K562 (cell line): ENCODE measurements at regions not wholly inside any gene's neighbourhood (a gene's known extent, or its start where the extent isn't known, plus 50 kb on each side); places are given as distances from the start of the nearest gene placed in this dataset.

Experiments
- ATAC-seq: fragments of 200-7000 bp; cut with Tn5 transposase; 3 replicates; pipeline ENCODE4 v1.9.1; 2020; ENCODE audit warnings: moderate library complexity
- BruUV-seq: library from RNA; stranded (reverse); fragments of 400-500 nt; replicated peaks from 2 replicates; lab custom pipeline; 2021; lab: Mats Ljungman, UMichigan
- CTCF ChIA-PET: fragments of 300-600 bp; formaldehyde crosslinking; extraction: SDS; loops from one replicate; lab custom pipeline; 2021; ENCODE audit warnings: low intra/inter-chr PET ratio; lab: Yijun Ruan, JAX
- POLR2A ChIA-PET: fragments of 300-600, 350-650 bp; sonication (Branson Sonifier 250); formaldehyde crosslinking; extraction: SDS; loops from one replicate; lab custom pipeline; 2021; ENCODE audit warnings: antibody characterized with exemption, inconsistent platforms; lab: Yijun Ruan, JAX
- DNase-seq, 4 experiments: peaks; one replicate each; pipeline versions ENCODE4 v3.0.0 to v3.0.0-alpha.2; 2011 to 2018; ENCODE audit warnings: low spot score in 3 of 4, mixed read lengths in 3 of 4; ENCODE audit errors: extremely low read depth in 1 of 4
- FAIRE-seq: peaks from 2 replicates; lab custom pipeline; 2011; peaks lifted over from hg19 to GRCh38; lab: Jason Lieb, UNC
- H2AFZ ChIP-seq: 2 replicates; pipeline ENCODE4 v1.6.0; 2011; ENCODE audit warnings: low read depth, low read length, control low read depth, inconsistent platforms
- H3K27ac ChIP-seq: fragments of 200-600 bp; 3 replicates; pipeline ENCODE4 v1.8.0; 2011; ENCODE audit warnings: low read depth, mild to moderate bottlenecking, control low read depth, inconsistent platforms, low read length, moderate library complexity, mixed read lengths; ENCODE audit errors: extremely low read depth
- H3K27me3 ChIP-seq, 2 experiments: fragments of 300-600 bp in 1 of 2; 2 replicates in 1 of 2; 3 replicates in 1 of 2; pipeline versions ENCODE4 v1.6.0 to v1.8.0; 2011; ENCODE audit warnings: inconsistent platforms in 2 of 2, low read length in 2 of 2, mild to moderate bottlenecking in 1 of 2, mixed read lengths in 1 of 2, moderate library complexity in 1 of 2; ENCODE audit not compliant: control insufficient read depth in 2 of 2, insufficient read depth in 2 of 2
- H3K36me3 ChIP-seq: fragments of 300-600 bp; 3 replicates; pipeline ENCODE4 v1.8.0; 2011; ENCODE audit warnings: mild to moderate bottlenecking, low read length, inconsistent platforms; ENCODE audit not compliant: control insufficient read depth, insufficient read depth
- H3K4me1 ChIP-seq, 2 experiments: fragments of 200-600 bp in 1 of 2; replicated peaks in 1 of 2; 2 replicates in 1 of 2; 3 replicates in 1 of 2; pipeline versions ENCODE4 v1.5.1 to v1.8.0; 2011; ENCODE audit warnings: inconsistent platforms in 2 of 2, low read length in 2 of 2, mild to moderate bottlenecking in 1 of 2, mixed read lengths in 1 of 2, moderate library complexity in 1 of 2; ENCODE audit not compliant: control insufficient read depth in 2 of 2, insufficient read depth in 2 of 2
- H3K4me2 ChIP-seq: 2 replicates; pipeline ENCODE4 v1.6.1; 2011; ENCODE audit warnings: low read length, control low read depth, inconsistent platforms, mixed read lengths; ENCODE audit not compliant: insufficient read depth
- H3K4me3 ChIP-seq: fragments of 200-600 bp; sonication (generic), shearing (Covaris generic); 2 replicates; pipeline ENCODE4 v1.5.1; 2016; ENCODE audit warnings: control low read depth, inconsistent platforms
- H3K79me2 ChIP-seq: fragments of 200-600 bp; 3 replicates; pipeline ENCODE4 v1.8.0; 2011; ENCODE audit warnings: low read length, inconsistent platforms; ENCODE audit not compliant: control insufficient read depth, insufficient read depth
- H3K9ac ChIP-seq, 2 experiments: 2 replicates each; pipeline versions ENCODE4 v1.6.0 to v1.6.1; 2011; ENCODE audit warnings: low read depth in 2 of 2, low read length in 2 of 2, control low read depth in 1 of 2, inconsistent platforms in 1 of 2, mild to moderate bottlenecking in 1 of 2, mixed read lengths in 1 of 2; ENCODE audit not compliant: insufficient read depth in 1 of 2
- H3K9me1 ChIP-seq: one replicate; pipeline ENCODE4 v1.6.0; 2011; ENCODE audit warnings: inconsistent platforms, mild to moderate bottlenecking, low read length, moderate library complexity; ENCODE audit not compliant: control insufficient read depth, insufficient read depth
- H3K9me3 ChIP-seq: replicated peaks from 2 replicates; pipeline ENCODE4 v1.5.1; 2011; ENCODE audit warnings: low read depth, low read length, inconsistent platforms; ENCODE audit not compliant: control insufficient read depth, insufficient read depth
- H4K20me1 ChIP-seq: replicated peaks from 2 replicates; pipeline ENCODE4 v1.6.1; 2011; ENCODE audit warnings: low read length, inconsistent platforms, mixed read lengths; ENCODE audit not compliant: control insufficient read depth, insufficient read depth
- AFF4 ChIP-seq: sonication (generic); formaldehyde crosslinking; IDR thresholded peaks from 2 replicates; pipeline ENCODE4 v1.8.0; 2023; ENCODE audit warnings: mild to moderate bottlenecking, missing genetic modification reagents
- ATF2 ChIP-seq: sonication (generic); formaldehyde crosslinking; IDR thresholded peaks from 2 replicates; pipeline ENCODE4 v1.8.1; 2022; ENCODE audit warnings: missing genetic modification reagents
- GABPB1 ChIP-seq: sonication (generic); formaldehyde crosslinking; IDR thresholded peaks from 2 replicates; pipeline ENCODE4 v1.8.0; 2022; ENCODE audit warnings: mild to moderate bottlenecking, missing genetic modification reagents
- HNRNPUL1 ChIP-seq: fragments of 200-400 bp; formaldehyde crosslinking; IDR thresholded peaks from 2 replicates; pipeline ENCODE4 v1.6.1; 2017; ENCODE audit warnings: low read length
- MAZ ChIP-seq, 2 experiments: fragments of 450-650 bp in 1 of 2; sonication (generic) in 1 of 2; formaldehyde crosslinking; IDR thresholded peaks in 1 of 2; conservative IDR thresholded peaks in 1 of 2; 2 replicates each; pipeline versions ENCODE4 v1.4.0 to v1.5.0; 2020; ENCODE audit warnings: mild to moderate bottlenecking in 1 of 2, missing genetic modification reagents in 1 of 2
- NR1H2 ChIP-seq: sonication (generic); formaldehyde crosslinking; IDR thresholded peaks from 2 replicates; pipeline ENCODE4 v1.4.0; 2020; ENCODE audit warnings: mild to moderate bottlenecking, missing genetic modification reagents
- NR3C1 ChIP-seq: sonication (generic); formaldehyde crosslinking; IDR thresholded peaks from 2 replicates; pipeline ENCODE4 v1.8.1; 2022; ENCODE audit warnings: missing genetic modification reagents
- POU5F1 ChIP-seq: fragments of 150-350 bp; IDR thresholded peaks from 2 replicates; pipeline ENCODE4 v1.6.1; 2014; ENCODE audit warnings: borderline replicate concordance, low read length, low read depth, mild to moderate bottlenecking; ENCODE audit not compliant: partially characterized antibody
- RUNX1 ChIP-seq: sonication (generic); IDR thresholded peaks from 2 replicates; pipeline ENCODE4 v1.6.1; 2016; ENCODE audit warnings: antibody characterized with exemption, low read depth
- TBP ChIP-seq: optimal IDR thresholded peaks from 2 replicates; pipeline ENCODE3; 2011; ENCODE audit warnings: low read depth, low read length, improper control_type of control experiment
- ZNF511 ChIP-seq: sonication (generic); formaldehyde crosslinking; IDR thresholded peaks from 2 replicates; pipeline ENCODE4 v1.8.0; 2022; ENCODE audit warnings: mild to moderate bottlenecking, missing genetic modification reagents
- WGBS: fragments of 100-300 bp; shearing (Covaris generic); methylation state at CpG from one replicate; pipeline ENCODE4 v1.1.6; 2016; ENCODE audit warnings: low coverage, mixed read lengths; ENCODE audit not compliant: insufficient coverage; ENCODE audit errors: missing lambda C conversion rate; 5-methylcytosine and 5-hydroxymethylcytosine counted together
- in situ Hi-C: fragments of 300-500 bp; cut with MboI; formaldehyde crosslinking; loops from 4 replicates; pipeline ENCODE4 v1.15.0; 2018; ENCODE audit warnings: inconsistent platforms, mixed read lengths
- intact Hi-C: fragments of 100-400 bp; cut with micrococcal nuclease; formaldehyde crosslinking; loops from 2 replicates; pipeline ENCODE4 v1.14.2; 2022

- no peak for FAIRE-seq
- BruUV-seq: no TSS peak
- intact Hi-C loops: no loop called here
Observed at GRCh38 chr2:180524499-180524898, 455.9 kb upstream of the UBE2E3 start.

GRCh38 chr2:180523621-180524340 is 456.6 kb upstream of the UBE2E3 start:
- 2% methylated on average over 6 of the region's 6 CpGs for WGBS
- Histone ChIP-seq H4K20me1 (no peaks in the 10 kb centered on the region), H3K79me2 (no peaks in the 10 kb centered on the region), H3K4me1 (no peaks in the 10 kb centered on the region), H3K4me2 (no peak overlapping the region), H3K36me3 (no peaks in the 10 kb centered on the region), H3K9me3 (no peaks in the 10 kb centered on the region), H3K4me3 (no peak overlapping the region), H3K9me1 (no peaks in the 10 kb centered on the region), H3K27ac (no peak overlapping the region), H3K9ac (no peak overlapping the region), H3K27me3 (no peaks in the 10 kb centered on the region), H2AFZ (no peak overlapping the region)
- ATAC-seq (no peak), FAIRE-seq (no peak), DNase-seq (no peak)
- intact Hi-C loops (no loop called here), in situ Hi-C loops (no loop called here)
- CTCF ChIA-PET: no interaction called here
- TF ChIP-seq TBP (no peak), HNRNPUL1 (no peak), ATF2 (no peak), AFF4 (no peak), NR3C1 (no peak), MAZ (CRISPR knock-in tag; conservative IDR thresholded peaks at IDR 0.05 in 1 of 2, IDR thresholded peaks at IDR 0.05 in 1 of 2) (no peak)
- POLR2A ChIA-PET: no interaction called here
- no TSS peak for BruUV-seq

More at GRCh38 chr2:180524499-180524898, 455.9 kb upstream of the UBE2E3 start:
- CTCF ChIA-PET: interaction anchor here (0.6 kb wide), 1 partner anchor 537 kb away, joined by 3 read pairs; no protein-coding TSS in a partner anchor
- H3K79me2 ChIP-seq: no peaks in the 10 kb centered on the region
- 3% methylated on average over 2 of the region's 2 CpGs for WGBS
- no peaks in the 10 kb centered on the region for H3K9me3 ChIP-seq
- no peak overlapping the region for H2AFZ ChIP-seq
- H3K9me1 ChIP-seq: no peaks in the 10 kb centered on the region
- POLR2A ChIA-PET: no interaction called here
- ATAC-seq: no peak
- no peak overlapping the region for H3K9ac ChIP-seq
- TF ChIP-seq ZNF511 (CRISPR knock-in tag) (no peak), NR1H2 (CRISPR knock-in tag) (no peak), RUNX1 (no peak), POU5F1 (no peak), GABPB1 (CRISPR knock-in tag) (no peak)
- TF ChIP-seq, all 486 proteins: peak for 0
- H3K4me1 ChIP-seq: no peaks in the 10 kb centered on the region
- no peak overlapping the region for H3K4me2 ChIP-seq
- H3K4me3 ChIP-seq: no peak overlapping the region
- no peaks in the 10 kb centered on the region for H3K36me3 ChIP-seq
- DNase-seq: no peak
- no peaks in the 10 kb centered on the region for H3K27me3 ChIP-seq
- in situ Hi-C loops: no loop called here
- H4K20me1 ChIP-seq: no peaks in the 10 kb centered on the region
- H3K27ac ChIP-seq: no peak overlapping the region
